Activated naive CD8-positive, alpha-beta T cell (primary cell): ENCODE measurements at regions not wholly inside any gene's neighbourhood (a gene's known extent, or its start where the extent isn't known, plus 50 kb on each side); places are given as distances from the start of the nearest gene placed in this dataset.

ENCODE experiments used
- H3K27ac Mint-ChIP-seq: one replicate; pipeline ENCODE4 v1.8.0; 2021; ENCODE audit warnings: mixed read lengths
- H3K27me3 Mint-ChIP-seq: one replicate; pipeline ENCODE4 v1.8.0; 2021; ENCODE audit warnings: mixed read lengths
- H3K36me3 Mint-ChIP-seq: one replicate; pipeline ENCODE4 v1.8.0; 2021; ENCODE audit warnings: mixed read lengths
- H3K4me1 Mint-ChIP-seq: one replicate; pipeline ENCODE4 v1.8.0; 2021; ENCODE audit warnings: low read depth, mixed read lengths
- H3K4me3 Mint-ChIP-seq: one replicate; pipeline ENCODE4 v1.8.0; 2021; ENCODE audit warnings: mild to moderate bottlenecking, mixed read lengths
- H3K9me3 Mint-ChIP-seq: one replicate; pipeline ENCODE4 v1.8.0; 2021; ENCODE audit warnings: low read depth, mixed read lengths

GRCh38 chr9:90013778-90014177 is 409.0 kb downstream of the GADD45G start:
- Mint-ChIP-seq H3K27me3 (peaks cover 3% of the 10 kb centered on the region), H3K27ac (no peak overlapping the region), H3K4me3 (no peak overlapping the region), H3K4me1 (no peaks in the 10 kb centered on the region), H3K9me3 (no peaks in the 10 kb centered on the region), H3K36me3 (no peaks in the 10 kb centered on the region)

- no peak overlapping the region for H3K27ac Mint-ChIP-seq
- H3K36me3 Mint-ChIP-seq: no peaks in the 10 kb centered on the region
- no peaks in the 10 kb centered on the region for H3K9me3 Mint-ChIP-seq
- no peak overlapping the region for H3K4me3 Mint-ChIP-seq
- peaks cover 3% of the 10 kb centered on the region for H3K27me3 Mint-ChIP-seq
- no peaks in the 10 kb centered on the region for H3K4me1 Mint-ChIP-seq
Observed at GRCh38 chr9:90014421-90014820, 409.6 kb downstream of the GADD45G start.

GRCh38 chr9:90016272-90016671 is 411.5 kb downstream of the GADD45G start:
- no peaks in the 10 kb centered on the region for H3K36me3 Mint-ChIP-seq
- H3K4me1 Mint-ChIP-seq: no peaks in the 10 kb centered on the region
- no peak overlapping the region for H3K27ac Mint-ChIP-seq
- no peaks in the 10 kb centered on the region for H3K27me3 Mint-ChIP-seq
- H3K4me3 Mint-ChIP-seq: no peak overlapping the region
- H3K9me3 Mint-ChIP-seq: no peaks in the 10 kb centered on the region

- H3K4me3 Mint-ChIP-seq: no peak overlapping the region
- no peaks in the 10 kb centered on the region for H3K27me3 Mint-ChIP-seq
- H3K9me3 Mint-ChIP-seq: no peaks in the 10 kb centered on the region
- H3K4me1 Mint-ChIP-seq: no peaks in the 10 kb centered on the region
- peaks cover 2% of the 10 kb centered on the region for H3K36me3 Mint-ChIP-seq
- no peak overlapping the region for H3K27ac Mint-ChIP-seq
Observed at GRCh38 chr9:90017679-90018078, 412.9 kb downstream of the GADD45G start.

GRCh38 chr9:90018688-90019087 is 413.9 kb downstream of the GADD45G start:
- no peaks in the 10 kb centered on the region for H3K9me3 Mint-ChIP-seq
- H3K27me3 Mint-ChIP-seq: no peaks in the 10 kb centered on the region
- H3K27ac Mint-ChIP-seq: no peak overlapping the region
- no peak overlapping the region for H3K4me3 Mint-ChIP-seq
- peaks cover 2% of the 10 kb centered on the region for H3K36me3 Mint-ChIP-seq
- no peaks in the 10 kb centered on the region for H3K4me1 Mint-ChIP-seq

- no peaks in the 10 kb centered on the region for H3K9me3 Mint-ChIP-seq
- no peaks in the 10 kb centered on the region for H3K4me1 Mint-ChIP-seq
- H3K36me3 Mint-ChIP-seq: peaks cover 2% of the 10 kb centered on the region
- no peaks in the 10 kb centered on the region for H3K27me3 Mint-ChIP-seq
- no peak overlapping the region for H3K4me3 Mint-ChIP-seq
- no peak overlapping the region for H3K27ac Mint-ChIP-seq
Observed at GRCh38 chr9:90019626-90020025, 414.8 kb downstream of the GADD45G start.

- Mint-ChIP-seq H3K4me1 (no peaks in the 10 kb centered on the region), H3K4me3 (no peak overlapping the region), H3K36me3 (peaks cover 2% of the 10 kb centered on the region), H3K27ac (no peak overlapping the region), H3K27me3 (no peaks in the 10 kb centered on the region), H3K9me3 (no peaks in the 10 kb centered on the region)
Observed at GRCh38 chr9:90020276-90020871, 415.6 kb downstream of the GADD45G start.

- Mint-ChIP-seq H3K4me1 (no peaks in the 10 kb centered on the region), H3K27ac (no peak overlapping the region), H3K9me3 (no peaks in the 10 kb centered on the region), H3K27me3 (no peaks in the 10 kb centered on the region), H3K36me3 (peaks cover 2% of the 10 kb centered on the region), H3K4me3 (no peak overlapping the region)
Observed at GRCh38 chr9:90021216-90021906, 416.5 kb downstream of the GADD45G start.

GRCh38 chr9:90022474-90022873 is 417.7 kb downstream of the GADD45G start:
- H3K27me3 Mint-ChIP-seq: no peaks in the 10 kb centered on the region
- no peaks in the 10 kb centered on the region for H3K9me3 Mint-ChIP-seq
- H3K27ac Mint-ChIP-seq: no peak overlapping the region
- H3K4me1 Mint-ChIP-seq: no peaks in the 10 kb centered on the region
- H3K36me3 Mint-ChIP-seq: peaks cover 2% of the 10 kb centered on the region
- no peak overlapping the region for H3K4me3 Mint-ChIP-seq

- Mint-ChIP-seq H3K4me1 (no peaks in the 10 kb centered on the region), H3K27ac (no peak overlapping the region), H3K36me3 (peaks cover 2% of the 10 kb centered on the region), H3K9me3 (no peaks in the 10 kb centered on the region), H3K4me3 (no peak overlapping the region), H3K27me3 (no peaks in the 10 kb centered on the region)
Observed at GRCh38 chr9:90023861-90024260, 419.0 kb downstream of the GADD45G start.

- no peak overlapping the region for H3K4me3 Mint-ChIP-seq
- H3K36me3 Mint-ChIP-seq: peaks cover 2% of the 10 kb centered on the region
- no peaks in the 10 kb centered on the region for H3K4me1 Mint-ChIP-seq
- no peaks in the 10 kb centered on the region for H3K27me3 Mint-ChIP-seq
- H3K27ac Mint-ChIP-seq: no peak overlapping the region
- no peaks in the 10 kb centered on the region for H3K9me3 Mint-ChIP-seq
Observed at GRCh38 chr9:90024409-90024808, 419.6 kb downstream of the GADD45G start.

- no peak overlapping the region for H3K27ac Mint-ChIP-seq
- H3K27me3 Mint-ChIP-seq: no peaks in the 10 kb centered on the region
- no peaks in the 10 kb centered on the region for H3K9me3 Mint-ChIP-seq
- H3K36me3 Mint-ChIP-seq: peaks cover 2% of the 10 kb centered on the region
- H3K4me3 Mint-ChIP-seq: no peak overlapping the region
- H3K4me1 Mint-ChIP-seq: no peaks in the 10 kb centered on the region
Observed at GRCh38 chr9:90024823-90025222, 420.0 kb downstream of the GADD45G start.

GRCh38 chr9:90025816-90026215 is 421.0 kb downstream of the GADD45G start:
- Mint-ChIP-seq H3K4me3 (no peak overlapping the region), H3K4me1 (no peaks in the 10 kb centered on the region), H3K27me3 (no peaks in the 10 kb centered on the region), H3K36me3 (peaks cover 2% of the 10 kb centered on the region), H3K9me3 (no peaks in the 10 kb centered on the region), H3K27ac (no peak overlapping the region)

- Mint-ChIP-seq H3K4me1 (no peaks in the 10 kb centered on the region), H3K4me3 (no peak overlapping the region), H3K27ac (no peak overlapping the region), H3K27me3 (no peaks in the 10 kb centered on the region), H3K9me3 (no peaks in the 10 kb centered on the region), H3K36me3 (no peaks in the 10 kb centered on the region)
Observed at GRCh38 chr9:90027296-90027790, 422.5 kb downstream of the GADD45G start.

GRCh38 chr9:90029386-90029785 is 424.6 kb downstream of the GADD45G start:
- Mint-ChIP-seq H3K36me3 (no peaks in the 10 kb centered on the region), H3K27ac (no peak overlapping the region), H3K4me1 (no peaks in the 10 kb centered on the region), H3K4me3 (no peak overlapping the region), H3K27me3 (no peaks in the 10 kb centered on the region), H3K9me3 (no peaks in the 10 kb centered on the region)

- Mint-ChIP-seq H3K4me3 (no peak overlapping the region), H3K4me1 (no peaks in the 10 kb centered on the region), H3K27ac (no peak overlapping the region), H3K36me3 (no peaks in the 10 kb centered on the region), H3K27me3 (no peaks in the 10 kb centered on the region), H3K9me3 (no peaks in the 10 kb centered on the region)
Observed at GRCh38 chr9:90029996-90030395, 425.2 kb downstream of the GADD45G start.
